ENCODE measurements at regions not wholly inside any gene's neighbourhood (a gene's known extent, or its start where the extent isn't known, plus 50 kb on each side); places are given as distances from the start of the nearest gene placed in this dataset.

DNA sequence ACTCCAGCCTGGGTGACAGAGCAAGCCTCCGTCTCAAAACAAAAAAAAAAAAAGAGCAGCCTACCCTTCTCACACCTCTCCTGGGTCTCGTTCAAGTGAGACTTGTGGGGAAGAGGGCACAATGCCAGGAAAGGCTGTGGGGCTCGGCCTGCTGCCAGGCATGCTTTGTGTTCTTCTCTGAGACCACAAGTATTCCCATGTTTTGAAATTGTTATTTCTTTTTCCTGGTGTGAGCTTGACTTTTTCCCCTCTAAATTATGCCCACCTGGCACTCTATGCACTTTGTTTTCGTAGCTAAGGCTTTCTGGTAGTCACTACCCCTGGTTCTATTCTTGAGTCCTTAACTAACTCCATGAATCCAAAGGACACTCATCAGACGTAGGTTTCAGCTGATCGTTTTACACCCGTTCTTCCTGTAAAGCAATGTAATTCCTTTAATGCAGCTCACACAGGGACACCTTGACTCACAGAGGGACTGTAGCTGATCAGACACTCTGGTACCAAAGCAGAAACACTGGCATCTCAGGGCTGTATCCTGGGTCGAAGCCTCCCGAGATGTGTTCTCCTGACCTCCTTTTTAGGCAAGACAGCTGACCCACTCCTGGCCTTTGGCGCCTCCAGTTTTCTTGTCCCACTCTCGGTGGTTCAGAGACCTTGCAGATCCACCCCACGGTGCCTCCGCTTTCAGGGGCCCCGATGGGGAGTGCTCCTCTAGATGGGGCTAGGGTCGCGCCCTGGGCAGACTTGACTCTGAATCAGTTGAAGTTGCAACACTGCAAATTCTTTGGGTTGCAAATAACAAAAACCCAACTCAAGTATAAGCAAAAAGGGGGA lies 193.3 kb upstream of the AGAP1 start:
- no peak for DNase-seq (ENCODE audit: low spot score)
- in situ Hi-C loops (cut with MboI; ENCODE audit: low pct_unique_long_range_greater_than_20kb, low sequenced_read_pairs, unreplicated experiment) = no loop called here
- TF ChIP-seq, protein P1, sequence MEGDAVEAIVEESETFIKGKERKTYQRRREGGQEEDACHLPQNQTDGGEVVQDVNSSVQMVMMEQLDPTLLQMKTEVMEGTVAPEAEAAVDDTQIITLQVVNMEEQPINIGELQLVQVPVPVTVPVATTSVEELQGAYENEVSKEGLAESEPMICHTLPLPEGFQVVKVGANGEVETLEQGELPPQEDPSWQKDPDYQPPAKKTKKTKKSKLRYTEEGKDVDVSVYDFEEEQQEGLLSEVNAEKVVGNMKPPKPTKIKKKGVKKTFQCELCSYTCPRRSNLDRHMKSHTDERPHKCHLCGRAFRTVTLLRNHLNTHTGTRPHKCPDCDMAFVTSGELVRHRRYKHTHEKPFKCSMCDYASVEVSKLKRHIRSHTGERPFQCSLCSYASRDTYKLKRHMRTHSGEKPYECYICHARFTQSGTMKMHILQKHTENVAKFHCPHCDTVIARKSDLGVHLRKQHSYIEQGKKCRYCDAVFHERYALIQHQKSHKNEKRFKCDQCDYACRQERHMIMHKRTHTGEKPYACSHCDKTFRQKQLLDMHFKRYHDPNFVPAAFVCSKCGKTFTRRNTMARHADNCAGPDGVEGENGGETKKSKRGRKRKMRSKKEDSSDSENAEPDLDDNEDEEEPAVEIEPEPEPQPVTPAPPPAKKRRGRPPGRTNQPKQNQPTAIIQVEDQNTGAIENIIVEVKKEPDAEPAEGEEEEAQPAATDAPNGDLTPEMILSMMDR (IDR thresholded peaks at IDR 0.05; ENCODE audit: extremely low read depth, insufficient read depth, missing control alignments) = no peak

- TF ChIP-seq, protein P1 (IDR thresholded peaks at IDR 0.05; ENCODE audit: extremely low read depth, insufficient read depth, missing control alignments) = no peak
- DNase-seq (ENCODE audit: low spot score) = no peak
- in situ Hi-C loops (cut with MboI; ENCODE audit: low pct_unique_long_range_greater_than_20kb, low sequenced_read_pairs, unreplicated experiment) = no loop called here
These were observed 192.4 kb upstream of the AGAP1 start for GRCh38 chr2:235301202-235302076.

GRCh38 chr2:235302263-235302662 lies 191.6 kb upstream of the AGAP1 start:
- TF ChIP-seq, protein P1 (IDR thresholded peaks at IDR 0.05; ENCODE audit: extremely low read depth, insufficient read depth, missing control alignments) = no peak
- in situ Hi-C loops (cut with MboI; ENCODE audit: low pct_unique_long_range_greater_than_20kb, low sequenced_read_pairs, unreplicated experiment) = no loop called here
- no peak for DNase-seq (ENCODE audit: low spot score)

DNA sequence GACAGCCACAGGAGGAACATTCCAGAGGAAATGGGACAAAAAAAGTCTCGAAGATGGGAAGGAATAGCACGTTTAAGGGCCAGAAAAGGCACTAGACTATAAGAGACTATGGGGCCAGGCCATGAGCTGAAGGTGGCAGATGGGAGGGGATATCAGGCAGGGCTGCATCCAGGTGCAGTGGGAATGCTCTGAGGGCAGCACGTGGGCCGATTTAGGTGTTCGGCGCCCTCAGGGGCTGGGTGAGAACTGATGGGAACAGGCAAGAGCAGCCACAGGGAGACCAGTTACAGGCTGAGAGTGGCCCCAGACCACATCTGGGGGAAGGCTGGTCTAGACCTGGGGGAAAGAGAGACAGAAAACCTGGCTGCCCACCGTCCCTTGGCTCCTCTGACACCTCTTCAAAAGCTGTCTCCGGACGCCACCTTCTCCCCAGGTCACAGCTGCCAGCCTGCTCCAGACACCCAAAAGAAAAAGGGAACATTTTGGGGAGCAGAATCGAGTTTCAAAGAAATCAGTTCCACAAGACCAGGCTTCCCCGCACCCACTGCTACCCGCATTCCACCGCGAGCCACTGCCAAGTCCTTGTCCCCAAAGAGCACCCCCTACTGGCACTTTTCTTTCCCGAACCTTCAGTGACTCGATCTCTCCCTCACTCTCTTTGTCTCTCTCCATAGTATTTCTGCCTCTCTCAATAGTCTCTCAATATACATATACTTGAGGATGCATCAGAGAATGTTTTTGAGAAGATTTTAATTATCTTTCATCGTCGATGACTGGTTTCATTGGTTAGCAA lies 190.1 kb upstream of the AGAP1 start:
- DNase-seq (ENCODE audit: low spot score) = no peak
- in situ Hi-C loops (cut with MboI; ENCODE audit: low pct_unique_long_range_greater_than_20kb, low sequenced_read_pairs, unreplicated experiment) = no loop called here
- TF ChIP-seq, protein P1 (IDR thresholded peaks at IDR 0.05; ENCODE audit: extremely low read depth, insufficient read depth, missing control alignments) = no peak

DNA sequence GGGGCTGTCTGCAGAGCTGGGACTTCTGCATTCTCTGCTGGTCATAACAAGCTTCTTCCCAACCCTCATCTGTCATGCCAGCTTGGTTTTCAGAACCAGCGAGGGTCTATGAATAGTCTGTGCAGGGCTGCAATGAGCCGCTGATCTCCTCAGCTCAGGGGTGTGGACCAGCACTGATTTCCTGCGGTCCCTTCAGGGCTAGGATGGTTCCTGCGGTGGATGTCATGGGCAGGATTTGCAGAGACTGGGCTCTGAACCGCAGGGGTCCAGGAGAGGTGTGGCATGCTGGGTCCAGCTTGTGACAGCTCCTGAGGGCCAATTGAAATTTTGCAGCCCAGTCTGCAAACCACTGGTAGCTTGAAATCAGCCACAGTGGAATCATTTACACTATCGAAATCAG lies 188.2 kb upstream of the AGAP1 start:
- in situ Hi-C loops (cut with MboI; ENCODE audit: low pct_unique_long_range_greater_than_20kb, low sequenced_read_pairs, unreplicated experiment) = no loop called here
- TF ChIP-seq, protein P1 (IDR thresholded peaks at IDR 0.05; ENCODE audit: extremely low read depth, insufficient read depth, missing control alignments) = no peak
- DNase-seq (ENCODE audit: low spot score) = no peak

GRCh38 chr2:235311044-235311443 lies 182.8 kb upstream of the AGAP1 start:
- in situ Hi-C loops (cut with MboI; ENCODE audit: low pct_unique_long_range_greater_than_20kb, low sequenced_read_pairs, unreplicated experiment) = no loop called here
- TF ChIP-seq, protein P1 (IDR thresholded peaks at IDR 0.05; ENCODE audit: extremely low read depth, insufficient read depth, missing control alignments) = no peak
- no peak for DNase-seq (ENCODE audit: low spot score)

All from GM13977 (cell line).